Heart left ventricle (tissue), 13 donors: ENCODE measurements at regions not wholly inside any gene's neighbourhood (a gene's known extent, or its start where the extent isn't known, plus 50 kb on each side); places are given as distances from the start of the nearest gene placed in this dataset.

ENCODE experiments used
- POLR2A ChIP-seq, 2 donors: fragments of 450-650 bp; IDR thresholded peaks; one replicate each; pipeline ENCODE4 v1.6.1; 2017; ENCODE audit warnings: antibody characterized with exemption in 2 of 2, mild to moderate bottlenecking in 2 of 2, moderate library complexity in 2 of 2
- TF ChIP-seq, protein P1 (sequence below), 12 donors: fragments of 200-600 bp; sonication (generic) in 4 of 12; IDR thresholded peaks; one replicate each; pipeline versions ENCODE4 v1.5.0 to v1.8.0; 2018 to 2022; ENCODE audit warnings: antibody characterized with exemption in 12 of 12, mild to moderate bottlenecking in 5 of 12
- donor health status: ischemic (EF 13 %, LVEDD 7.1; RV severe dilation, severe dysfunction).
- donor health status: DM: no; HTN: yes; CAD: no.
- donor health status: DM: no; HTN: no; CAD: no.
- donor health status: ischemic (EF 25% LVEDD 6.9; RV normal size, moderate dysfunction).
- donor health status: ischemic (EF 25% LVEDD 5.7; RV mildly dilated, moderate dysfunction).
- donor health status: ischemic (EF 35%, LVEDD 5.7; RV mildly dilated, moderate dysfunction).
- donor health status: nonischemic (EF 11% LVEDD 7.7; RV severe dilation, severe dysfunction).
- donor health status: DM: yes; HTN: yes; CAD: no.
- donor health status: PGD.
- donor health status: ischemic (EF 29% LVEDD 5.4; RV normal size, mild dysfunction).
- donor health status: nonischemic (EF 23%, LVEDD 6.1; RV moderate dilation, normal function).

DNA sequence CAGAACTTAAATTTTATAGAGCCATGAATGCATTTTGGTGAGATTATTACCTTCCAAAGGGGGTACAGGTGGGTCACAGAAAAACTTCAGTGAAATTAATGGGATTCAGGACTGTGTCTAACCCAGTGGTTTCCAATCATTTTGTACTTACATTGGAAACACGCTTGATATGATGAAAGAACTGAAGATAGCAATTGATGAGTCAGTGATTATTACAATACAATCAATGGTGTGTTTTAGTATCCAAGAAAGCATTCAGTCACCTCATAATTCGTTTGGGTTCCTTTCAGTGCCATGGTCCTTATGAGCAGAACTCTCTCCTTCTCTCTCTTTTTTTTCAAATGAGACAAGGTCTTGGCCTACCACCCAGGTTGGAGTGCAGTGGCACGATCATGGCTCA is 66.5 kb upstream of the IGFBP5 start:
- TF ChIP-seq, protein P1, sequence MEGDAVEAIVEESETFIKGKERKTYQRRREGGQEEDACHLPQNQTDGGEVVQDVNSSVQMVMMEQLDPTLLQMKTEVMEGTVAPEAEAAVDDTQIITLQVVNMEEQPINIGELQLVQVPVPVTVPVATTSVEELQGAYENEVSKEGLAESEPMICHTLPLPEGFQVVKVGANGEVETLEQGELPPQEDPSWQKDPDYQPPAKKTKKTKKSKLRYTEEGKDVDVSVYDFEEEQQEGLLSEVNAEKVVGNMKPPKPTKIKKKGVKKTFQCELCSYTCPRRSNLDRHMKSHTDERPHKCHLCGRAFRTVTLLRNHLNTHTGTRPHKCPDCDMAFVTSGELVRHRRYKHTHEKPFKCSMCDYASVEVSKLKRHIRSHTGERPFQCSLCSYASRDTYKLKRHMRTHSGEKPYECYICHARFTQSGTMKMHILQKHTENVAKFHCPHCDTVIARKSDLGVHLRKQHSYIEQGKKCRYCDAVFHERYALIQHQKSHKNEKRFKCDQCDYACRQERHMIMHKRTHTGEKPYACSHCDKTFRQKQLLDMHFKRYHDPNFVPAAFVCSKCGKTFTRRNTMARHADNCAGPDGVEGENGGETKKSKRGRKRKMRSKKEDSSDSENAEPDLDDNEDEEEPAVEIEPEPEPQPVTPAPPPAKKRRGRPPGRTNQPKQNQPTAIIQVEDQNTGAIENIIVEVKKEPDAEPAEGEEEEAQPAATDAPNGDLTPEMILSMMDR (IDR thresholded peaks at IDR 0.05), result no peak
- no peak for TF ChIP-seq POLR2A (IDR thresholded peaks at IDR 0.05)
